ENCODE measurements at regions not wholly inside any gene's neighbourhood (a gene's known extent, or its start where the extent isn't known, plus 50 kb on each side); places are given as distances from the start of the nearest gene placed in this dataset.

- no peak for DNase-seq
Observed at GRCh38 chr10:124226271-124227054, 133.1 kb upstream of the CHST15 start.

- no peak for DNase-seq
Observed at GRCh38 chr10:124225467-124226270, 132.3 kb upstream of the CHST15 start.

DNA sequence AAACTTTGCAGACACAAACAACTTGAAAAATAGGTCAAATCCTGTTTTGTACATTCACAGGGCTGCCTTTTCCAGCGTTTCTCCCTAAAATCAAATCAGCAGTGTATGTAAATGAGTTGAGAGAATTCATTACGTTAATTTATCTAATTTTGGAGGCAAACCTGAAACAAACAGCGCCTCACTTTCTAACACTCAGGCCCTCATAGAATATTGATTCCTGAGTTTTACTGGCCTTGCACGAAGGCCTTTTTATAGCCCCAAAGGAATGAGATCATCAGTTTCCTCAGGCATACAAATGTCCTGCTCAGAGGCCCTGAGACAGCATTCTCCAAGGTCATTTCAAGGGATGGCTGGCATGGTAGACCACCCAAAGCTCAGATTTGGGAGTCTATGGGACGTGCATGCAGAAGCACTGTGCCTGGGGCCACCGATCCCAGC is 131.7 kb upstream of the CHST15 start:
- DNase-seq = no peak

- DNase-seq = no peak
Observed at GRCh38 chr10:124224331-124225028, 131.1 kb upstream of the CHST15 start.

DNA sequence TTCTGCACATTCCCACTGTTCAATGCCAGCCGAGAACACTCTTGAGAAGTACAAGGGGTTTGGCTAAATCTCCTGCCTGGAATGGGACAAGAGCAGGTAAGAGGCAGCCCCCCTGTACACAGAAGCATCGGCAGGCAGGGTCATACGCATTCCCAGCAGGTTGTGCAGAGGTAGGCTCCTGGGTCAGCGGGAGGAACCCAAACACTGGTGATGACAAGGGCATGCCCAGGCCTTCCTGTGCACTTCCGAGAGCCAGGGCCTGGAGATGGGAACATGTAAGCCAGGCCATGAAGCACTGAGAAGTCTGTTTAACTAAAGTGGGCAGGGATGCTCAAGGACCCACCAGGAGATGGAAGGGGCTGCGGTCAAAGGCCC is 130.3 kb upstream of the CHST15 start:
- no peak for DNase-seq

- DNase-seq = no peak
Observed at GRCh38 chr10:124222988-124223710, 129.8 kb upstream of the CHST15 start.

DNA sequence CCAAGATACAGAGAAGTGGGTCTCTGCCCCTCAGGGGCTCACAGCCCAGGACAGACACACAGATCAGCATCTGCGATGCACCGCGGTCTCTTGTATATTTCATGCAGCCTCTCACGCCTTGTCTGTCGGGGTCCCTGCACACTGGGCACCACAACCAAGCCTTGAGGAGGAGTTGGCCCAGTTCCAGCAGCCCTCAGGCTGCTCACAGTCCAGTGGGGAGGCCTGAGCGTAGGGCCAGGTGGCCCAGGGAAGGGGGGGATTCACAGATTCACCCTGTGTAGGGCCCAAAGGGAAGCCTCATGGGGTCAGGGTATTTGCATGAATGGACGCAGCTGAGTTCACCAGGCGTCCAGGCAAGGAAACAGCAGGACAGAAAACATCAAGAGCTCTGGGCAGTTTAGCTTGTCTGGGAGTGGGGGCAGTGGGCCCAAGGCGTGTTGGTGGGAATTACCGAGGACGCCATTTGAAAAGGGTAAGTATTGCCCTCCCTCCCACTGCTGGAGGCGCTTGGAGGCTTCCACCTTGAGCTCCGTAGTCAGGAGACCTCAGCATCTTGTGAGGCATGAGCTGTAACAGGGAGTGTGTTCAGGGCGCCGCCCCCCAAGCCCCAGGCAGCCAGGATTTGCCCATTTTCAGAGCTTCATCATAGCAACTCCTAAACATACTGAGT is 129.1 kb upstream of the CHST15 start:
- DNase-seq = no peak

DNA sequence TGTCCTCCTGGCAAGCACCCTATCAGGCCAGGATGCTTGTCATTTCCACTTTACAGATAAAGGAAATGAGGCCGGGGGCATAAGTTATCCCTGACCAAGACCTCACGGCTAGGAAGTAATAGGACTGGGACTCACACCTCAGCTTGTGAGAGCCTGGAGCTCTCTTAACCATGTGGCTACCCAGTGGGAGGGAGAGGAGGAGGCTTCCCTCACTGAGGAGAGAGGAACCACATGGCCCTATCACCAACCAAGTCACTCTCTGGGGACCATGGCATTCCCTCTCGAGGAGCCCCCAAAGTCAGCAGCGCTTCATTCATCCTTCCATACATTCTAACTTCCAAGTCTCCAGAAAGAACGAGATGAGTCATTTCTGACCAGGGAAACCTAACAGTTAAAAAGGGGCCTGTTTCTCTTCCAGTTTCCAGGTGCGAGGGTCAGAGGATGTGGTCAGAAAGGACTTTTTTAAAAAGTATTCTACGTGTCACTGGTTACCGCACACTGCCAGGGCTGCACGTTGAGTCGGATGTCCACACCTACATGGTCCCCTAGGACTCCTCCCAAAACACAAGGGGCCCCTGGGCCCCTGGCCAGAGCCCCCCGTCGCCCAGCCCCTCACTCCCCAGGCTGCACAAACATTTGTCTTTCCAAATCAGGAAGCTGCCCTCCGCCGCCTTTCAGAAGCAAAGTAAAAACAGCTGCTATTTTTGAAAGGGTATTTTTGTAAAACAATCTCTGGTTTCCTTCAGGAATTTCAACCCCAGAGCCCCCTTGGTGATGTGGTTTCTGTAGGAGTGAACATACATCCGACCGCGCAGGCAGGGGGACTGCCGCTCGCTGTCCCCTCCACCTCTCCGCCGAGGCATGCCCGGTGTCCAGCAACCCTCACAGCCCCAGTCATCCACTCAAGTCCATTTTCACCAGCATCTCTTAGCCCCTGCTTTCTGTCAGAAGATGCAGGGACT is 128.2 kb upstream of the CHST15 start:
- no peak for DNase-seq

DNA sequence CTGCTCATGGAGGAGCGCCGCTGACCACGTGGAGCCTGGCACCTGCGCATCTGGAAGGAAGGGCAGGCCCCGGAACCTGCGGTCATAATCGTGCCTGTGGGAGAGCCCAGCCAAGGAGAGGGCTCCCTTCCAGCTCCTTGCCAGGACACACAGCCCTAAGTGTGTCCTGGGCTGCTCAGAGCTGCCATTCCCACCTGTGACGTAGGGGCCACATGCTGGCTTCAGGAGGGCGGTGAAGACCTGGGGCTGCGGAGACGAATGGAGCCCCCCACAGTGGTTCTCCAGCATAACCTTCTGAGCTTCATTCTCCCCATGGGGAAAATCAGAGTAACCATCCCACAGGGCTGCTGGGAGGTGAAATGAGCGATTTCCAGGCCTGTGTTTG is 127.6 kb upstream of the CHST15 start:
- DNase-seq = no peak

DNA sequence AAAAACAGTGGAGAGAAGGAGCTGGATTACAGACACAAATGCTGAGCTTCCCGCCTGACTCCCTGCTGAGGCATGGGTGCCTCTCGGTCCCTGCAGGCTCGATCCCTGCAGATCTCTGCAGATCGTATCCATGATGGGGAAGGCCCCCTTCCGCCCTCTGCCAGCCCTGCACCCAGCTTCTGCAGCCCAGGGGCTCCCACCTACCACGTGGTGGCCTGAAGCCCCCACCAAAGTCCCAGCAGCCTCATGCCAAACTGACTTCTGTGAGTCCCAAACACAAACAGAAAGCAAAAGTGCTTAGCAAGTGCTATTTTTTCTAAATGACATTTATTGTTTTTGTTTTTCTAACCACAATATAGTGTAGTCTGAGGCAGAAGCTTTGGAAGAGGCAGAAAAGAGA is 127.1 kb upstream of the CHST15 start:
- no peak for DNase-seq

- no peak for DNase-seq
Observed at GRCh38 chr10:124219655-124220054, 126.3 kb upstream of the CHST15 start.

GRCh38 chr10:124219062-124219461 is 125.7 kb upstream of the CHST15 start:
- no peak for DNase-seq

DNA sequence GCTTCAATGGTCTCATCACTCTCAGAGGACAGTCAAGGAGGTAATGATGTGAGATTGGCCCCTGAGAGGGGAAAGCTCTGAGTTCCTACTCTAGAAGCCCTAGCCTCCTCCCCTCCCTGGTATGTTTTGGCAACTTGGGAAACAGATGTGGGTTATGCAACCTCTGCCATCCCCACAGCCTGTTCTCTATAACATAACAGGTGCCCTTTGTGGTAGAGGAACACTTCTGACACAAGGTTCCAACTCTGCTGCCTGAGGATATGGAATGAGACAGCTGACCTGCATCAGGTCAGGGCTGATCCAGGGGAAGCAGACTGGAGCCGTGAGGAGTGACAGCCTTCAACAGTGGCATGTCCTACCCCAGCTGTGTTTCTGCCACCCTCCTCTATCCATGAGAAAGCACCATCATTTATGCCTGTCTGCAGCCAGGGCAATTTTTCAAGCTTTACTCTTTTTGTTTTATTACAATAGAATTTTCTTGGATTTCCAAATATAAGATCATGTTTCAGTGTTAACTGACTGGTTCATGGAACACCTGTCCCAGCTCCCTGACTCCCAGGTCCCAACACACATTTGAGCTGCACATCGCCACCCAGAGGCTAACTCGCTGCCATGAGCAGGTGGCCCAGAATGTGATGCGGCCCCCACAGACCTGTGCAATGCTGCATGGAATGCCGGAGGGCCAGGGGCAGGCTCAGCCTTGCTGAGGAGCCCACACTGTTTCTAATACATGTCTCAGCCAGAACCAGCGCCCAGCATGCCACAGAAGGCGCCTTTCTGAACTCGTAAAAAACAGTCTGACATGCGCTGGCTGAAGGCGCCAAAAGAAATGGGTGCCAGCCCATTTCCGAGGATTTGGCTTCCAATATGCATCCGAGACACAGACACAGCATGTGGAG is 124.8 kb upstream of the CHST15 start:
- no peak for DNase-seq

DNA sequence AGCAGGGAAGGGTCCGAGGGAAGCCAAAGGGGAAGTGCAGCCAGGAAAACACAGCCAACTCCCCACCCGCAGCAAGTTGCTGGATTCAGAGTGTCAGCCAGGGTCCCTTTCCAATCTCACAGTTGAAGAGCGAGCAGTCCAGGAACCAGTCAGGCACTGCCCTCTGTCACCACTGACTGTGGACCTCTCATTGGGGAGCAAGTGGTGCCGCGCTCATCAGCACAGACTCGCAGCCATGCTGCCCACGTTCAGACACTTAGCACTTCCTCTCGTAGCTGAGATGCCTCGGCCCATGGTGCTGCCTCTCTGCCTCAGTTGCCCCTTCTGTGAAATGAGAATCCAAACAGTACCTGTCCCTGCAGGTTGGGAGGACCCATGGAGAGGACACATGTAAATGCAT is 123.6 kb upstream of the CHST15 start:
- no peak for DNase-seq

DNA sequence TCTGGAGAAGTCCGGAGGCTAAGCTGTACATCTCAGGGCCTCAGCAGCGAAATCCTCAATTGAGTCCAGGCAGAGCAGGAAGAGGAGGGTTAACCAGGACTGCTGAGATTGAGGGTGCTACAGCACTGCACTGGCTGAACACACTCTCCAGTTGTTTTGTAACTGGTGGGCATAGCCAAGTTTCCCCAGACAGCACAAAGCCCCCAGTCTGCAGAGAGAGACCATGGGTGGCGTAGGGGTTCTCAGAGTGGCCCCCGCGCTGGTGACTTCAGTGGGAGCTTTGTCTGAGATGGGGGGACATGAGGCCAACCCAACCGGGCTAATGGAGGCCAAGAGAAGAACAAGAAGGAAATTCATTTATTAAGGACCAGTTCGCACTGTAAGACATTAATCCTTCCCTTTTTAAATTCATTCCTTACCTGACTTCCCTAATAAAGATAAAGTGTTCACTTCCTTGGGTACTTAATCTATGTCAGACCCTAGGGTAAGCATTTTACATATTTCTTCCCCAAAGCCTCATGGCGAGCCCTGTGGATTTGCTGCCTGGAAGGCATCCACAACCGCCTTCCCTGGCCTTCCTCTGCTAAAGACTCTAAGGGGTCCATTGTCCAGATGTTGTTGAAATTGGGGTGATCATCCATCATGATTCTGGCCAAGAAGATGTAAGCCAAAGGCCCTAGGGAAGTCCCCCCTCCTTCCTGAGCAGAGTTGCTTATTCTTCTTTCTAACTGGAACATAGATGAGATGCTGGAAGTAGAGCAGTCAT is 121.4 kb upstream of the CHST15 start:
- DNase-seq = no peak

DNA sequence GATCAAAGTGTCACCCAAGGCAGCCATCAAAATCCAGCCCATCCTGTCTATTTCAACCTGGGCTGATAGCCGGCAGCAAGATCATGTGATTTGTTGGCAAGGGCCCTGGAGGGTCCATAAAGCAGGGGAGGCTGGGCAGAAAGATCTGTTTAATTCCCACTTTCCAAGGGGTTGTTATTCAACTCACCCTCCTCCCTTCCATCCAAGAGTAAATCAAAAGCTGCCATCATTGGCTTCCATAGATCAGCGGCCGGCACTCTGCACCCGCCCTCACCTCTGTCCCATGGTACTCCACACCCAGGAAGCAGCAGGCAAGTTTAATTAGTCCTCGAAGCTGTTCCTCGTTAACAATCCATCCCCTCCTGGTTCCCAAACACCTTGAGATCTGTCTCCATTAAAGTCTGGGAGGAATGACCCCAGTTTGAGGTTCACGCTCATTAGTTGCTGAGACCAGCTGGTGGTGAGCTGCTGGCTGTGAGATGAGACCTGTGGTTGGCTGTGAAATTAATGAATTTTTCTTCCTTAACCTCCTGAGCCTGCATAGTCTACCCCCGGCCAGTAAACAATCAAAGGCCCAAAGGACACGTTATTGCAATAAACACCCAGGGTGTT is 120.6 kb upstream of the CHST15 start:
- no peak for DNase-seq

DNA sequence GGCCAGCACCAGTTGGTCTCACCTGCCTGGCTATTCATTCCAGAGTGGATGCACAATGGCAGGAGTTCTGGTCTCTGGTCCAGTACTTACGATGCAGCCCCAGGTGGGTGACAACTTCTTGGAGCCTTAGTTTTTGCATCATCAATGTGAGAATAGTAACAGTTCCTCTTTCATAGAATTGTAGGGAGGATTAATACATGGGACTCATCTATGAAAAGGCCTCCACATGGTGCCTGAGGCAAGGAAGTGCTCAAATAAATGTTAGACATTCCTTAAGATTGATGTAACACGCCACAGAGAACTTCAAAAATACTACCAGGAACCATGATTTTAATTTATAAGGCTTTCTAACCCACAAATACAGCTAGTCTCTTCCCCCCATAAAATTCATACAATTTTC is 120.1 kb upstream of the CHST15 start:
- DNase-seq = no peak

DNA sequence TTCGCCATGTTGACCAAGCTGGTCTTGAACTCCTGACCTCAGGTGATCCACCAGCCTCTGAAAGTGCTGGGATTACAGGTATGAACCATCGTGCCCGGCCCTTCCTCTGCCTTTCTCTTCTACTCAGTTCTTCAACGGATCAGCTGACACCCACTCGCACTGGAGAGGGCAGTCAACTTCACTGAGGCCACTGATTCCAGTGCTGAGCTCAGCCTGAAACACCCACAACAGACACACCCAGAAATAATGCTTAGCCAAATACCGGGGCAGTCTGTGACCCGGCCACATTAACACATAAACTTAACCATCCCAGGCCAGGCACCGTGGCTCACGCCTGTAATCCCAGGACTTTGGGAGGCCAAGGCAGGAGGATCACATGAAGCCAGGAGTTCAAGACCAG is 119.3 kb upstream of the CHST15 start:
- DNase-seq = no peak

DNA sequence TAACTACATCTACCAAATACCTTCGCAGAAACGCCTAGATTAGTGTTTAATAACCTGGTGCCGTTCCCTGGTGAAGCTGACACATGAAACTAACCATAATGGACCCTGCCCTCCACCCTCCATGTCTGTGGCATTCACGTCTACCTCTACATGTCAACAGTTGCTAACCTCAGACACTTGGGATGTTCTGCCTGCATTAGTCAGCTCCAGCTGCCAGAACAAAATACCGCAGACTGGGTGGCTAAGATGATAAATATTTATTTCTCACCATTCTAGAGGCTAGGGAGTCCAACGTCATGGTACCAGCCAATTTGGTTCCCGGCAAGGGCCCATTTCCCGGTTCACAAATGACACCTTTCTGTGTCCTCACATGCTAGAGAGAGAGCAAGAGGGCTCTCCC is 118.5 kb upstream of the CHST15 start:
- DNase-seq = no peak
